GM18505 (cell line): ENCODE measurements at regions not wholly inside any gene's neighbourhood (a gene's known extent, or its start where the extent isn't known, plus 50 kb on each side); places are given as distances from the start of the nearest gene placed in this dataset.

Experiments
- ATAC-seq: cut with Tn5 transposase; IDR thresholded peaks from one replicate; pipeline ENCODE4 v1.9.1; 2021; ENCODE audit not compliant: unreplicated experiment
- POLR2A ChIP-seq: IDR thresholded peaks from 4 replicates; pipeline ENCODE4 v1.6.1; 2011; ENCODE audit warnings: borderline replicate concordance; ENCODE audit not compliant: insufficient read depth, insufficient read length; ENCODE audit errors: extremely low read depth

- no peak for TF ChIP-seq POLR2A
- ATAC-seq = no peak
Measured at GRCh38 chr13:33932769-33933406, 114.9 kb downstream of the RFC3 start.

- ATAC-seq = no peak
- no peak for TF ChIP-seq POLR2A
Measured at GRCh38 chr13:33933810-33934209, 115.9 kb downstream of the RFC3 start.

- ATAC-seq = no peak
- TF ChIP-seq POLR2A = no peak
Measured at GRCh38 chr13:33934343-33934742, 116.4 kb downstream of the RFC3 start.

- no peak for ATAC-seq
Measured at GRCh38 chr13:33934951-33935371, 117.0 kb downstream of the RFC3 start.

GRCh38 chr13:33935969-33936368 is 118.0 kb downstream of the RFC3 start:
- TF ChIP-seq POLR2A = no peak
- ATAC-seq = no peak

More at GRCh38 chr13:33934951-33935371, 117.0 kb downstream of the RFC3 start:
- TF ChIP-seq POLR2A = no peak

DNA sequence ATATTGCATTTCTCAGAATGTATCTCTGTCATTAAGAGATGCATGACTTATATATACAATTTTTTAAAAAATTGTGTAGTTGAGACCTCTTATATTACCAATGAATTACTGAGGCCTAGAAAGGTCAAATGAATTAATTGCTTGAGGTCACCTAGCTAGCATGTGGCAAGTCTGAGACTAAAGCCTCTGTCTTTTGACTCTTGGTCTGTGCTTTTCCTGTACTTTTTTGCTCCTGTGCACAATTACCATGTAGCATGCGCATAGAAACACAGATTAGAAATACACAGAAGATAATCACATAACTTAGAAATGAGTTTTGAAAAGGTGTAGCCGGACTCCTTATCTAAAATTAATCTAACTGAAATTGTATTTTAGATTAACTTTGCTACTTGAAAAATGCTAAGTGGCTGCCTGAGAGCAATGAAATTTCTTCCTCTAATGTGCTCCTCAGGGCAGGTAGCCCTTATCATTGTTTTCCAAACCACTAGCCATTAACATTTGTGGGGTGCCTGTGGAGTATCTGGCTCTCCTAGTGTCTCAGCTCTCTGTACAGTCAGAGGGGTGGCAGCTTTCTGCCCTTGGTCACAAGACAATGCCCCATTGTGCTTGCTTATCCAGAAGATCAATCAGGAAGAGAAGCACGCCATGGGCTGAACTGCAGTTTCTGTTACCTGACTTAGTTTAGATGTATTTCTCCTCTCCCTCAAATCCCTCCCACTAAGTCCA is 119.6 kb downstream of the RFC3 start:
- TF ChIP-seq POLR2A = no peak
- ATAC-seq = no peak

DNA sequence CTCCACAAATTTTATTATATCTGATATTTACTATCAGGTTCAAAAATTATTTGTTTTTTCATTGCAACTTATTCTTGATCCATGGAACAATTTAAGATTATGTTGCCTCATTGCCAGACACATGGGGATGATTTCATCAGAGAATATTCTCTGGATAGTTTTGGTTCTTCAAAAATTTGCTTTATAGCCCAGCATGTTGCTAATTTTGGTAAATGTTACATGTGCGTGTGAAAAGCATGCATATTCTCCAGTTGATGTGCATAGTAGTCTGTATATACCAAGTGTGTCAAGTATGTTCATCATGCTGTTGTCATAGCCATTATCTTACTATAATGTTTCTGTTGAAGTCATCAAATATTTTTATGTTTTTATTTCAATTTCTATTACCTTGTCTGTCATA is 122.3 kb downstream of the RFC3 start:
- no peak for TF ChIP-seq POLR2A
- ATAC-seq = no peak

DNA sequence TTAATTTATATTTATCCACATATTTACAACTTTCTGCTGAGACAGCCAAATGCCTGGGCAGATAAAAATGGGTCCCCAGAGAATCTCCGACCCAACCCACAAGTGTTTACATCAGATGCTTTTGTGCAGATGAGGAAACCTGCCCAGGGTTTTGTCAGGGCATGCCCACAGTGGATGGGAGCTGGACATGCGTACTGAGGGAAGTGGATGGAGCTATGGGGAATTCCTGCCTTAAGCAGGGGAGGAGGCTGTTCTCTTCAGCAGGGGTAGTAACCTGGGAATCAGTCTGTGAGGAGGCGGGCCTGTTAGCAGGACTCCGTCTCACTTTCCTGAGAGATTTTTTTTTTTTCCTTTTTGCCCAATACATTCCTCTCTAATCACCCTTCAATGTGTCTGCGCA is 122.9 kb downstream of the RFC3 start:
- no peak for TF ChIP-seq POLR2A
- ATAC-seq = no peak

DNA sequence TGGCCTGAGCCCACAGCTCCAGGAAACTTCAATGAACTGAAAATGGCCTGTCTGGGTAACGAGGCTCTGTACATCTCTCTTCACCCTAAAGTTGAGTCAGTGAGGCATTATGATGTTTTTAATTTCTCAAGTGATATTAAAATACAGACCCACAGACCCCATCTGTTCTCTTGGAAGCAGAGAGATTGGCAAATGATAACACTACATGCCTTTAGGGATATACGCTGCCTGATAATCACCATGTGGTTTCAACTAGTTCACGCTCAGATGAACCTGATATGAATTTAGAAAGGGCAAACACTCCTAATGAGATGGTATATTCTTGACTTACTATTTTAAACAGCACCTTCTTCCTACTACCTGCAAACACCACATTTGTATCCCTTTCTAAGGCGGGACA is 127.5 kb downstream of the RFC3 start:
- no peak for ATAC-seq
- TF ChIP-seq POLR2A = no peak

DNA sequence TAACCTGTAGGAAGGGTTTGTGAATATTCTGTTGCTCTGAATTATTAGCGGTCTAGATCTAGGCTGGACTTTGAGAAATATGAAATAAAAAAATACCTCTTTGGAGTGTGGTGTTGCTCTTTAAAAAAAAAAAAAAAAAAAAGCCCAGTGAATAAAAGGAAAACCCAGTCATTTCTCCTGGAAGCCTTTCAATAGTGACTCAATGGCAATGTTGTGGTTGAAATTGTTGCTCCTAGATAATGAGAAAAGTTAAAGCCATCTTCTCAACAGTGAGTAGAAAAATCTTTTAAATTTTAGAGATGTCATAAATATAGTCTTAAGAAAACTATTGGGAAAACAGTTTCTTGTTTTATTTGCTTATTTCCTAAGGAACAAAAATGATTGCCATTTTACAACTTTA is 135.3 kb downstream of the RFC3 start:
- no peak for ATAC-seq
- no peak for TF ChIP-seq POLR2A

DNA sequence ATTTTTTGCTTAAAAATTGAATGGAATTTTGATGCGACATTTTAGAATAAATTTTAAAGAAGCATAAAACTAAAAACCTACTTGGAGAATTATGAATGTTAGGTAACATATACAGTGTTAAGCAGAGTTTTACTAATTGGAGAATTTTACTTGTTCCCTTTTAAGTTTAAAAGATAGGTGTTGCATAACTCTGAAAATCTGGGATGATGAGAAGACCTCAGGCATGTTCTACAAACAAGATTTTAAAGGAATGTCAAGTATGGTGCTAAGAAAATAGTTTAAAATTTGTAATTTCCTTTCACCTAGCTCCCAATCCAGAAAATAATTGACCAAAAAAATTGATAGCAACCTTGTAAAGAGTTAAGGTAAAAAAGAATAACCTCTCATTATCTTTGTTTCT is 135.8 kb downstream of the RFC3 start:
- ATAC-seq = no peak
- TF ChIP-seq POLR2A = no peak

DNA sequence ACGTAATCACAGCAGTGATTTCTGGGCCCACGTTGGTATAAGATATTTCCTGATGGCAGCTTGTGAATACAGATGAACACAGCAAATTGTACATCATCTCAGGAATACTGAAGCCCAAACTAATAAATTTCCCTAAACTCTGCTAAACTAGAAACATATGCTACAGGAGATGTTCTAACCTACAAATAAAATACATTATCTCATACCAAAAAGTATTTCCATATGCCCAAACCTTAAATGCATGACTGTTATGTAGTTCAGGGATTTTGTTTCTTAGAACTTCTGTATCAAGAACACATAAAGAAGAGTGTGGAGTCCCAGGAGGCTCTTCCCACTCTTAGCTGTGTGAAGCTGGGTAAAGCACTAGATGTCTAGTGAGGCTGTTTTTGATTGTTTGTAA is 138.4 kb downstream of the RFC3 start:
- TF ChIP-seq POLR2A = no peak
- ATAC-seq = no peak

DNA sequence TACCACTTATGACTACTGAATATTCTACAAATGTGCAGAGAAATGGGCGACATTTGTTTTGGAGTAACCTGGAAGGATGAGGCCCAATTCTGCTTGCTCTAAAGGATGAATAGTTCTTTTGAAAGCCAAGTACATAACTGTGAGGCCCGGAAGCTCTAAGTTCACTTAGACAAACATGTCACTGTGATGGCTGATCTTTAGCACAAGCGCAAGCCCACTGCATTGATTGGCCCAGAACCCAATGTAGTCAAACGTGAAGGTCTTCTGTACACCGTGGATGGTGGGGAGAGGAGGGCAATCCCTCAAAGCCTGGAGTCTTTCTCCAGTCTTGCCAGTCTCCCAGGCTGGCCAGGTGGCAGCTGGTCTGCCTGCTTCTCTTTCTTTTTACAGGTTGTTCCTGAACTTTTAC is 139.6 kb downstream of the RFC3 start:
- no peak for TF ChIP-seq POLR2A
- no peak for ATAC-seq

DNA sequence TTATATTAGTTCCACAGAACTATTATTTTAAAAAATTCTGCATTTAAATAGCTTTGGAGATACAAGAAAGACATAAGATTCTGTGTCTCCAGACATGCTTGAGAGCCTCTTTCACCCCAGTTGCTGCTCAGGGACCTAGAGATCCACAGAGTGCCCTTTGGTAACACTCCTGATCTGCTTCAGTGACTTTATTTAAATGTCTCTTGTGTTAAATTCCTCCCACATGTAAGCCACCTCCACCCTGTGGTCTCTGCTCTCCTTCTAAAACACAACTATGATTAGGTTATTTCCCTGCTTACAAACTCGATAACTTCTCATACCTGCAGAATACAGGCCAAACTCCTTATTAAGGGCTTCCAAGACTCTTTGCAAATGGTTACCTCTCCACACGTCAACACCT is 141.0 kb downstream of the RFC3 start:
- no peak for ATAC-seq

More for the DNA sequence above, 141.0 kb downstream of the RFC3 start:
- no peak for TF ChIP-seq POLR2A
